ENCODE measurements at regions not wholly inside any gene's neighbourhood (a gene's known extent, or its start where the extent isn't known, plus 50 kb on each side); places are given as distances from the start of the nearest gene placed in this dataset.

DNA sequence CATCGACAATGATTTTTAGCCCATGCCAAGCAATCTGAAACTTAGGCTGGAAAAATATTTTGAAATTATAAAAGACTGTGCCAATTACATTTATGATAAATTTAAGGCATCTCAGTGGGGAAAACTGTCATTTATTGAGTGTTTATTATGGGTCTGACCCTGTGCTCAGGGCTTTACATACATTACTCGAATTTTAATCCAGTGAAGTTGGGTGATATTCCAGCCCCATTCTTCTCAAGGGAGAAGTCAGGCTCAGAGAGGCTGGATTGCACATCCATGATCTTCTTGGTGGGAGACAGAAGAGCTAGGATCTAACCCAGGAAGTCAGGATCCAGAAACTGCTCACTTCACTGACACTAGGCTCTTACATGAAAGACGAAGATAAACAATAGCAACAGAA, 260.8 kb downstream of the QDPR start:
- H3K9me3 ChIP-seq (ENCODE audit: control insufficient read depth, insufficient read depth, low read length), result no peaks in the 10 kb centered on the region
- no peaks in the 10 kb centered on the region for H4K20me1 ChIP-seq (ENCODE audit: control insufficient read depth, insufficient read depth, low read depth, low read length)
- H3K4me2 ChIP-seq (ENCODE audit: low read length), result no peak overlapping the region
- no peaks in the 10 kb centered on the region for H3K9me2 ChIP-seq (replicated peaks; ENCODE audit: control insufficient read depth, low read length)
- no peak overlapping the region for H3K27ac ChIP-seq (ENCODE audit: low read depth, low read length)
- H3K79me2 ChIP-seq (ENCODE audit: control insufficient read depth, low read length), result no peaks in the 10 kb centered on the region
- no peak overlapping the region for H3K4me3 ChIP-seq (ENCODE audit: low read length)
- no peaks in the 10 kb centered on the region for H3F3A ChIP-seq (ENCODE audit: control insufficient read depth, insufficient read depth)
- H3K4me1 ChIP-seq (ENCODE audit: control insufficient read depth, low read length), result no peaks in the 10 kb centered on the region
- no peaks in the 10 kb centered on the region for H3K27me3 ChIP-seq (ENCODE audit: control insufficient read depth, low read length)
- TF ChIP-seq EZH2phosphoT487 (IDR thresholded peaks at IDR 0.05; ENCODE audit: borderline replicate concordance, low read length), result no peak
- H3K36me3 ChIP-seq (ENCODE audit: control insufficient read depth, low read length), result no peaks in the 10 kb centered on the region

DNA sequence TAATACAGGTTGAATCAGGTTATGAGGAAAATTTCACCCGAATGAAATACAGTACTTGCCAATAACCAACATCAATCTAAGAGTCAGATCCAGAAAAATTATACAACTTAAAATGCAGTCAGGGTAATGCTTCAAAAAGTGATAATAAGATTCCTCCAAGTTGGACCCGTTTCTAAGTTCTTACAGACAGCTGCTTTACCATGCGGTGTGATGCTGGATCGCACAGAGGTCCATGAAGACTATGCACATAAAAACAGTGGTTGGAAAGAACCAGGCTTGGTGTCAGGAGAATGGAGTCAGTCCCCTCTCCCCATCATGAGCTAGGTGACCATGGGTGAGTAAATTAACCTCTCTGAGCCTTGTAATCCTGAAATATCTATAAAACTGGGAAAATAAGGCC, 261.3 kb downstream of the QDPR start:
- H4K20me1 ChIP-seq (ENCODE audit: control insufficient read depth, insufficient read depth, low read depth, low read length), result no peaks in the 10 kb centered on the region
- H3K79me2 ChIP-seq (ENCODE audit: control insufficient read depth, low read length), result no peaks in the 10 kb centered on the region
- no peaks in the 10 kb centered on the region for H3K9me2 ChIP-seq (replicated peaks; ENCODE audit: control insufficient read depth, low read length)
- H3K27ac ChIP-seq (ENCODE audit: low read depth, low read length), result no peak overlapping the region
- no peaks in the 10 kb centered on the region for H3K4me1 ChIP-seq (ENCODE audit: control insufficient read depth, low read length)
- no peak for TF ChIP-seq EZH2phosphoT487 (IDR thresholded peaks at IDR 0.05; ENCODE audit: borderline replicate concordance, low read length)
- no peaks in the 10 kb centered on the region for H3K27me3 ChIP-seq (ENCODE audit: control insufficient read depth, low read length)
- no peak overlapping the region for H3K4me2 ChIP-seq (ENCODE audit: low read length)
- H3K36me3 ChIP-seq (ENCODE audit: control insufficient read depth, low read length), result no peaks in the 10 kb centered on the region
- no peaks in the 10 kb centered on the region for H3K9me3 ChIP-seq (ENCODE audit: control insufficient read depth, insufficient read depth, low read length)
- H3K4me3 ChIP-seq (ENCODE audit: low read length), result no peak overlapping the region
- no peaks in the 10 kb centered on the region for H3F3A ChIP-seq (ENCODE audit: control insufficient read depth, insufficient read depth)

DNA sequence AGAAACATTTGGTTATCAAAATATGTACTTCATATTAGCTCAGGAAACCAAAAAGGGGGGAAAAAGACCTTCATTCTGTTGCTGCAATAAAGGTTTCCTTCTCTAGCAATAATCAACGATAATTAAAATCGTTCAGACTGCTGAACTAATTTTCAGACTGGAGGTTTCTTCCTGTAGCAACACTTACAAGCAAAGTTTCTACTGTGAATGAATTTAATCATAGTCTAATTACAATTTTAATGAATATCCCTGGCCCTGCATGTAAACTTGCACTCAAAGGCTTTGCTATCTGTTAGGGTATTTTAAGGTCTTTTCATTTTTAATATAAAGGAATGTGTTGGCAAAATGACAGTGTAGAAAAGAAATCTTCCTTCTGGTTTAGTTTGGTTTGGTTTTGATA, 265.2 kb downstream of the QDPR start:
- no peaks in the 10 kb centered on the region for H3K36me3 ChIP-seq (ENCODE audit: control insufficient read depth, low read length)

GRCh38 chr4:17241835-17242234, 270.1 kb downstream of the QDPR start:
- H3K4me1 ChIP-seq (ENCODE audit: control insufficient read depth, low read length), result no peaks in the 10 kb centered on the region
- H4K20me1 ChIP-seq (ENCODE audit: control insufficient read depth, insufficient read depth, low read depth, low read length), result no peaks in the 10 kb centered on the region
- H3K27ac ChIP-seq (ENCODE audit: low read depth, low read length), result no peak overlapping the region
- H3K9me3 ChIP-seq (ENCODE audit: control insufficient read depth, insufficient read depth, low read length), result no peaks in the 10 kb centered on the region
- H3K4me2 ChIP-seq (ENCODE audit: low read length), result no peak overlapping the region
- H3F3A ChIP-seq (ENCODE audit: control insufficient read depth, insufficient read depth), result no peaks in the 10 kb centered on the region
- no peaks in the 10 kb centered on the region for H3K36me3 ChIP-seq (ENCODE audit: control insufficient read depth, low read length)
- H3K79me2 ChIP-seq (ENCODE audit: control insufficient read depth, low read length), result no peaks in the 10 kb centered on the region
- no peaks in the 10 kb centered on the region for H3K9me2 ChIP-seq (replicated peaks; ENCODE audit: control insufficient read depth, low read length)
- no peaks in the 10 kb centered on the region for H3K27me3 ChIP-seq (ENCODE audit: control insufficient read depth, low read length)
- TF ChIP-seq, protein P1, sequence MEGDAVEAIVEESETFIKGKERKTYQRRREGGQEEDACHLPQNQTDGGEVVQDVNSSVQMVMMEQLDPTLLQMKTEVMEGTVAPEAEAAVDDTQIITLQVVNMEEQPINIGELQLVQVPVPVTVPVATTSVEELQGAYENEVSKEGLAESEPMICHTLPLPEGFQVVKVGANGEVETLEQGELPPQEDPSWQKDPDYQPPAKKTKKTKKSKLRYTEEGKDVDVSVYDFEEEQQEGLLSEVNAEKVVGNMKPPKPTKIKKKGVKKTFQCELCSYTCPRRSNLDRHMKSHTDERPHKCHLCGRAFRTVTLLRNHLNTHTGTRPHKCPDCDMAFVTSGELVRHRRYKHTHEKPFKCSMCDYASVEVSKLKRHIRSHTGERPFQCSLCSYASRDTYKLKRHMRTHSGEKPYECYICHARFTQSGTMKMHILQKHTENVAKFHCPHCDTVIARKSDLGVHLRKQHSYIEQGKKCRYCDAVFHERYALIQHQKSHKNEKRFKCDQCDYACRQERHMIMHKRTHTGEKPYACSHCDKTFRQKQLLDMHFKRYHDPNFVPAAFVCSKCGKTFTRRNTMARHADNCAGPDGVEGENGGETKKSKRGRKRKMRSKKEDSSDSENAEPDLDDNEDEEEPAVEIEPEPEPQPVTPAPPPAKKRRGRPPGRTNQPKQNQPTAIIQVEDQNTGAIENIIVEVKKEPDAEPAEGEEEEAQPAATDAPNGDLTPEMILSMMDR (IDR thresholded peaks at IDR 0.05; ENCODE audit: low read depth, low read length, poor library complexity, severe bottlenecking), result no peak
- no peak overlapping the region for H3K4me3 ChIP-seq (ENCODE audit: low read length)

More for the DNA sequence above, 265.2 kb downstream of the QDPR start:
- H3K9me3 ChIP-seq (ENCODE audit: control insufficient read depth, insufficient read depth, low read length), result no peaks in the 10 kb centered on the region
- no peaks in the 10 kb centered on the region for H3K4me1 ChIP-seq (ENCODE audit: control insufficient read depth, low read length)
- no peak overlapping the region for H3K4me3 ChIP-seq (ENCODE audit: low read length)
- H3F3A ChIP-seq (ENCODE audit: control insufficient read depth, insufficient read depth), result no peaks in the 10 kb centered on the region
- H3K9me2 ChIP-seq (replicated peaks; ENCODE audit: control insufficient read depth, low read length), result no peaks in the 10 kb centered on the region
- H3K27me3 ChIP-seq (ENCODE audit: control insufficient read depth, low read length), result no peaks in the 10 kb centered on the region
- TF ChIP-seq, protein P1 (IDR thresholded peaks at IDR 0.05; ENCODE audit: low read depth, low read length, poor library complexity, severe bottlenecking), result no peak
- TF ChIP-seq EZH2phosphoT487 (IDR thresholded peaks at IDR 0.05; ENCODE audit: borderline replicate concordance, low read length), result no peak
- no peaks in the 10 kb centered on the region for H3K79me2 ChIP-seq (ENCODE audit: control insufficient read depth, low read length)
- no peaks in the 10 kb centered on the region for H4K20me1 ChIP-seq (ENCODE audit: control insufficient read depth, insufficient read depth, low read depth, low read length)
- no peak overlapping the region for H3K27ac ChIP-seq (ENCODE audit: low read depth, low read length)
- no peak overlapping the region for H3K4me2 ChIP-seq (ENCODE audit: low read length)

All from DOHH2 (cell line).